Uterus (tissue), 3 donors: ENCODE measurements at regions not wholly inside any gene's neighbourhood (a gene's known extent, or its start where the extent isn't known, plus 50 kb on each side); places are given as distances from the start of the nearest gene placed in this dataset.

Experiments
- DNase-seq, 2 donors: peaks; one replicate each; pipeline ENCODE4 v3.0.0-alpha.2; 2019 to 2020
- H3K27ac ChIP-seq, 2 donors: fragments of 200-600 bp; sonication (generic); 1 replicate in 1 of 2; 2 replicates in 1 of 2; pipeline ENCODE4 v1.5.1; 2016 to 2018
- H3K27me3 ChIP-seq, 2 donors: fragments of 200-600 bp; sonication (generic); one replicate each; pipeline ENCODE4 v1.5.1; 2018 to 2019; ENCODE audit warnings: control low read depth in 1 of 2
- H3K36me3 ChIP-seq, 2 donors: fragments of 200-600 bp; sonication (generic); one replicate each; pipeline ENCODE4 v1.5.1; 2019; ENCODE audit warnings: control low read depth in 1 of 2
- H3K4me1 ChIP-seq, 2 donors: fragments of 200-600 bp; sonication (generic); one replicate each; pipeline ENCODE4 v1.5.1; 2018 to 2019; ENCODE audit warnings: control low read depth in 1 of 2
- H3K4me3 ChIP-seq, 2 donors: fragments of 200-600 bp; sonication (generic); 1 replicate in 1 of 2; 2 replicates in 1 of 2; pipeline ENCODE4 v1.5.1; 2018 to 2019; ENCODE audit warnings: mild to moderate bottlenecking in 1 of 2
- H3K9me3 ChIP-seq, 2 donors: fragments of 200-600 bp; sonication (generic); one replicate each; pipeline ENCODE4 v1.5.1; 2019; ENCODE audit warnings: control low read depth in 1 of 2
- POLR2A ChIP-seq, 2 donors: fragments of 450-650 bp; IDR thresholded peaks; one replicate each; pipeline ENCODE4 v1.6.1; 2016; ENCODE audit warnings: antibody characterized with exemption in 2 of 2, mild to moderate bottlenecking in 1 of 2, moderate library complexity in 1 of 2
- intact Hi-C: fragments of 100-400 bp; cut with DNase I; formaldehyde crosslinking; loops from one replicate; pipeline ENCODE4 v1.15.1; 2023; ENCODE audit warnings: low total_unique reads
- TF ChIP-seq, protein P1 (sequence below), 4 experiments: fragments of 200-600 bp in 2 of 4; fragments of 450-650 bp in 2 of 4; sonication (generic) in 2 of 4; IDR thresholded peaks; one replicate each; pipeline ENCODE4 v1.5.1; 2016 to 2019; ENCODE audit warnings: antibody characterized with exemption in 4 of 4, mild to moderate bottlenecking in 2 of 4, moderate library complexity in 1 of 4
- donor health status: DM: yes; HTN: yes; CAD: no.

DNA sequence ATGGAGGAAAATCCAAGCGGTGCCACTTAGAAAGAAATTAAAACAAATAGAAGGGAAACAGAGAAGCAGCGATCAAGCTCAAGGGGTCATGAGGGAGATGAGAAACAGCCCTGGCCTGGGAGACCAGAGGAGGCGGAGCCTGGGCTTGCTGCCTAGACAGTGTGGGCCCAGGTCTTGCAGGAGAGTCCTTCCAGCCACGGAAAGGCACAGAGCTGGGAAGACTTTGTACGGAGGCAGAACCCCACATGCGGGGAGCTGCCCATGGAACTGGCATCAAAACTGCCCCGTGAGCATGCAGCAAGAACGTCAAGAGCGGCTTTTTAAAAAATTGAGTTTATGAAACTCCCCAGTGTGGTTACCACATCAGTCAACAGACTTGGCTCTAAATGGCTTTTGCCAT lies 119.4 kb downstream of the IRX1 start:
- TF ChIP-seq POLR2A (IDR thresholded peaks at IDR 0.05): no peak
- TF ChIP-seq, protein P1, sequence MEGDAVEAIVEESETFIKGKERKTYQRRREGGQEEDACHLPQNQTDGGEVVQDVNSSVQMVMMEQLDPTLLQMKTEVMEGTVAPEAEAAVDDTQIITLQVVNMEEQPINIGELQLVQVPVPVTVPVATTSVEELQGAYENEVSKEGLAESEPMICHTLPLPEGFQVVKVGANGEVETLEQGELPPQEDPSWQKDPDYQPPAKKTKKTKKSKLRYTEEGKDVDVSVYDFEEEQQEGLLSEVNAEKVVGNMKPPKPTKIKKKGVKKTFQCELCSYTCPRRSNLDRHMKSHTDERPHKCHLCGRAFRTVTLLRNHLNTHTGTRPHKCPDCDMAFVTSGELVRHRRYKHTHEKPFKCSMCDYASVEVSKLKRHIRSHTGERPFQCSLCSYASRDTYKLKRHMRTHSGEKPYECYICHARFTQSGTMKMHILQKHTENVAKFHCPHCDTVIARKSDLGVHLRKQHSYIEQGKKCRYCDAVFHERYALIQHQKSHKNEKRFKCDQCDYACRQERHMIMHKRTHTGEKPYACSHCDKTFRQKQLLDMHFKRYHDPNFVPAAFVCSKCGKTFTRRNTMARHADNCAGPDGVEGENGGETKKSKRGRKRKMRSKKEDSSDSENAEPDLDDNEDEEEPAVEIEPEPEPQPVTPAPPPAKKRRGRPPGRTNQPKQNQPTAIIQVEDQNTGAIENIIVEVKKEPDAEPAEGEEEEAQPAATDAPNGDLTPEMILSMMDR (IDR thresholded peaks at IDR 0.05): no peak
- Histone ChIP-seq H3K4me1 (no peaks in the 10 kb centered on the region), H3K4me3 (no peak overlapping the region), H3K36me3 (no peaks in the 10 kb centered on the region), H3K27ac (no peak overlapping the region), H3K27me3 (no peaks in the 10 kb centered on the region), H3K9me3 (no peaks in the 10 kb centered on the region)
- DNase-seq: no peak
- intact Hi-C loops: no loop called here

DNA sequence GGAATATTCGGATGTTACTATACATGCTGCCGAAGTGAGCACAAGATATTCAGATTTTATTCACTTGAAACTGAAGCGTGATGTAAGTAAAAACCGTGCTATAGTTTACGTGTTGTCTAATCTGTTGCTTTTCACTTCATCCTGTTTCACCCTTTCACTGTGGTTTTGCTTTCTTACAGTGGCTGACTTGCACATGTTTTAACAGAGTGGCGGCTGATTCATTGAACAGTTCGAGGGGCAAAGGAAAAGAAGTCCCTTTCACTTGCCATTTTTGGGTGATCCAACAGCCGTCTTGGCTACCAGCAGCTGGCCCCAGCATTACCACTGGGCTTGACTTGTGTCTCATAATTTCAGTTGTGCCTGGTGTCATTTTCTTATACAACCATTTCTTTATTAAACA lies 134.0 kb downstream of the IRX1 start:
- no peaks in the 10 kb centered on the region for H3K4me1 ChIP-seq
- DNase-seq: no peak
- intact Hi-C loops: no loop called here
- H3K27me3 ChIP-seq: no peaks in the 10 kb centered on the region
- H3K4me3 ChIP-seq: no peak overlapping the region
- H3K36me3 ChIP-seq: no peaks in the 10 kb centered on the region
- H3K27ac ChIP-seq: no peak overlapping the region
- H3K9me3 ChIP-seq: no peaks in the 10 kb centered on the region
- TF ChIP-seq, protein P1 (IDR thresholded peaks at IDR 0.05): no peak
- no peak for TF ChIP-seq POLR2A (IDR thresholded peaks at IDR 0.05)

- no peak overlapping the region for H3K4me3 ChIP-seq
- TF ChIP-seq POLR2A (IDR thresholded peaks at IDR 0.05): no peak
- TF ChIP-seq, protein P1 (IDR thresholded peaks at IDR 0.05): no peak
- H3K36me3 ChIP-seq: no peaks in the 10 kb centered on the region
- H3K27me3 ChIP-seq: no peaks in the 10 kb centered on the region
- intact Hi-C loops: no loop called here
- no peak overlapping the region for H3K27ac ChIP-seq
- DNase-seq: no peak
- H3K9me3 ChIP-seq: no peaks in the 10 kb centered on the region
- H3K4me1 ChIP-seq: no peaks in the 10 kb centered on the region
These were observed 139.0 kb downstream of the IRX1 start for GRCh38 chr5:3734632-3735031.

- DNase-seq: no peak
- intact Hi-C loops: no loop called here
These were observed 140.8 kb downstream of the IRX1 start for GRCh38 chr5:3736466-3736865.

DNA sequence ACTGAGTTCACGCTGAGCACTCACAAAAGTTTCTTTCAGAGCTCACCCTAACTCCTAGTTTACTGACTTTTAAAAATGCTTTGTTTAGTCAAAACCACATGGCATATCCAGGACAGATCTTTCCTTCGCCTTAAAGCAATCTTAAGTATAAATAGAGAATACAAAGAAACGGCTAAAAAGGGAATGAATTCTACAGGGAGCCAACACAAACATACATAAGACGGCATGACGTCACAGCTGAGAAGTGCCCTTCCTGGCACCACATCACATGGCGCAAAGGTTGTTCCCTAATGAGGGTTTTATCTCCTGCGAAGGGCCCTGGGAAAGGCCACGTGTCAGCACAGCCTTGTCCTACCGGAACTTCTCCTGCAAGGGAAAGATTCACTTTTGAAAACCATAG lies 141.3 kb downstream of the IRX1 start:
- intact Hi-C loops: no loop called here
- no peaks in the 10 kb centered on the region for H3K27me3 ChIP-seq

More at GRCh38 chr5:3736466-3736865, 140.8 kb downstream of the IRX1 start:
- no peak overlapping the region for H3K27ac ChIP-seq
- H3K27me3 ChIP-seq: no peaks in the 10 kb centered on the region
- H3K4me1 ChIP-seq: no peaks in the 10 kb centered on the region
- H3K36me3 ChIP-seq: no peaks in the 10 kb centered on the region
- H3K9me3 ChIP-seq: no peaks in the 10 kb centered on the region
- no peak for TF ChIP-seq POLR2A (IDR thresholded peaks at IDR 0.05)
- TF ChIP-seq, protein P1 (IDR thresholded peaks at IDR 0.05): no peak
- H3K4me3 ChIP-seq: no peak overlapping the region

More for the DNA sequence above, 141.3 kb downstream of the IRX1 start:
- Histone ChIP-seq H3K4me3 (no peak overlapping the region), H3K9me3 (no peaks in the 10 kb centered on the region), H3K27ac (no peak overlapping the region), H3K4me1 (no peaks in the 10 kb centered on the region), H3K36me3 (no peaks in the 10 kb centered on the region)
- TF ChIP-seq, protein P1 (IDR thresholded peaks at IDR 0.05): no peak
- TF ChIP-seq POLR2A (IDR thresholded peaks at IDR 0.05): no peak
- DNase-seq: no peak
